SK-N-SH (cell line): ENCODE measurements at regions not wholly inside any gene's neighbourhood (a gene's known extent, or its start where the extent isn't known, plus 50 kb on each side); places are given as distances from the start of the nearest gene placed in this dataset.

Source experiments
- CTCF ChIP-seq: fragments of 200-600 bp; sonication (generic); IDR thresholded peaks from 2 replicates; pipeline ENCODE4 v1.6.1; 2017; ENCODE audit warnings: antibody characterized with exemption, mild to moderate bottlenecking, moderate library complexity
- FOSL2 ChIP-seq: IDR thresholded peaks from 2 replicates; pipeline ENCODE4 v1.4.0; 2012; ENCODE audit warnings: low read depth, mild to moderate bottlenecking, moderate library complexity, borderline replicate concordance
- JUND ChIP-seq: IDR thresholded peaks from 2 replicates; pipeline ENCODE4 v1.4.0; 2012
- NRF1 ChIP-seq: IDR thresholded peaks from 2 replicates; pipeline ENCODE4 v1.6.1; 2012; ENCODE audit warnings: low read depth, mild to moderate bottlenecking, low read length
- RCOR1 ChIP-seq: fragments of 150-350 bp; IDR thresholded peaks from 2 replicates; pipeline ENCODE4 v1.6.1; 2017; ENCODE audit warnings: antibody characterized with exemption, low read length
- SMC3 ChIP-seq: IDR thresholded peaks from 2 replicates; pipeline ENCODE4 v1.6.1; 2012; ENCODE audit warnings: low read depth, low read length, improper control_type of control experiment
- TAF1 ChIP-seq: IDR thresholded peaks from 2 replicates; pipeline ENCODE4 v1.6.1; 2012; ENCODE audit warnings: low read depth, mild to moderate bottlenecking, low read length, moderate library complexity, borderline replicate concordance
- TCF12 ChIP-seq: IDR thresholded peaks from 2 replicates; pipeline ENCODE4 v1.4.0; 2012
- YY1 ChIP-seq: IDR thresholded peaks from 2 replicates; pipeline ENCODE4 v1.4.0; 2012; ENCODE audit warnings: low read depth, mild to moderate bottlenecking

GRCh38 chr11:134792677-134793076, 380.6 kb upstream of the B3GAT1 start:
- TF ChIP-seq YY1 (no peak), CTCF (no peak), NRF1 (no peak), JUND (no peak), SMC3 (no peak), TCF12 (no peak), TAF1 (no peak), RCOR1 (no peak), FOSL2 (no peak)
